ENCODE measurements at regions not wholly inside any gene's neighbourhood (a gene's known extent, or its start where the extent isn't known, plus 50 kb on each side); places are given as distances from the start of the nearest gene placed in this dataset.

DNA sequence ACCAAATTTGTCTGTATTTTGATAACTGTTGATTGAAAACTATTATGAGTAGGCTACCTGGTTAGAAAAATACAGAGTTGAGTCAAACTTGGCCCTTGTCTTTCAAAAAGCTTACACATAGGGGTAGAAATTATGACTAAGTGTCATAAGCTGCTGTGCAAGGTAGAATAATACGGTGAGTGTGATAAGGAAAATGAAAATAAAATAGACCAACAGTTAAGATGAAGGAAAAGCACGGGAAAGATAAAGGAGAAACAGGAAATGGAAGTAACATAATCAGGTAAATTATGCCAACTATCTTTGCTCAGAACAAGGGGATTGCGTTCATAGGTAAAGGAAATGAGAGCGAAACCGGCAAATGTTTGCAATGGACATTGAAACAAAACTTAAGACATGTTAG is 302.5 kb downstream of the PCDH7 start:
- H3K79me2 ChIP-seq (ENCODE audit: control insufficient read depth in 1 of 2, insufficient read depth in 2 of 2, low read length in 2 of 2), result no peaks in the 10 kb centered on the region
- H3K18ac ChIP-seq (ENCODE audit: extremely low read depth, low read length), result no peak overlapping the region
- CTCF ChIA-PET (ENCODE audit: partially characterized antibody), result no interaction called here

More for the DNA sequence above, 302.5 kb downstream of the PCDH7 start:
- TF ChIP-seq HDAC2 (IDR thresholded peaks at IDR 0.05; ENCODE audit: borderline replicate concordance in 1 of 2, low read depth in 2 of 2, low read length in 2 of 2) (no peak), NRF1 (IDR thresholded peaks at IDR 0.05; ENCODE audit: low read depth, low read length) (no peak)
- Histone ChIP-seq H4K5ac (ENCODE audit: insufficient read length, low read depth, low read length) (no peak overlapping the region), H3K9ac (replicated peaks in 1 of 4; ENCODE audit: extremely low read depth in 1 of 4, low read depth in 3 of 4, low read length in 3 of 4) (no peak overlapping the region), H3K79me1 (ENCODE audit: low read depth, low read length) (no peaks in the 10 kb centered on the region), H3K27me3 (replicated peaks in 1 of 4; ENCODE audit: control insufficient read depth in 3 of 4, extremely low read depth in 1 of 4, insufficient read depth in 3 of 4, low read length in 3 of 4) (no peaks in the 10 kb centered on the region), H3K56ac (replicated peaks; ENCODE audit: insufficient read length, low read depth, low read length) (no peak overlapping the region), H2BK12ac (ENCODE audit: low read depth, low read length) (no peak overlapping the region), H3K36me3 (ENCODE audit: control insufficient read depth in 2 of 4, insufficient read depth in 4 of 4, low read length in 3 of 4) (no peaks in the 10 kb centered on the region), H3K23ac (ENCODE audit: insufficient read length) (no peak overlapping the region), H3K4me2 (ENCODE audit: insufficient read depth in 1 of 2, low read depth in 2 of 2, low read length in 2 of 2) (no peak overlapping the region), H2BK15ac (ENCODE audit: low read length) (no peak overlapping the region), H3K9me3 (ENCODE audit: insufficient read depth in 2 of 2, low read depth in 1 of 2, low read length in 1 of 2) (no peaks in the 10 kb centered on the region), H3K23me2 (ENCODE audit: low read depth, low read length) (no peaks in the 10 kb centered on the region), H2AFZ (ENCODE audit: low read length) (no peak overlapping the region), H3K4ac (replicated peaks; ENCODE audit: insufficient read length, low read depth, low read length) (no peak overlapping the region), H2BK20ac (ENCODE audit: low read length) (no peak overlapping the region), H4K8ac (ENCODE audit: extremely low read depth, insufficient read depth, low read length) (no peak overlapping the region), H2AK5ac (ENCODE audit: low read depth, low read length) (no peak overlapping the region), H3K27ac (ENCODE audit: low read depth, low read length) (no peak overlapping the region), H4K20me1 (replicated peaks in 1 of 2; ENCODE audit: control insufficient read depth in 1 of 2, insufficient read depth in 2 of 2, low read length in 2 of 2) (no peaks in the 10 kb centered on the region), H4K91ac (replicated peaks; ENCODE audit: insufficient read length, low read length) (no peak overlapping the region), H3K4me1 (replicated peaks in 1 of 4; ENCODE audit: control insufficient read depth in 3 of 4, insufficient read depth in 4 of 4, low read length in 3 of 4) (no peaks in the 10 kb centered on the region), H3K14ac (ENCODE audit: insufficient read length) (no peak overlapping the region), H2BK120ac (replicated peaks; ENCODE audit: low read depth, low read length) (no peak overlapping the region), H2BK5ac (ENCODE audit: low read depth, low read length) (no peak overlapping the region), H3K4me3 (ENCODE audit: extremely low read depth in 1 of 4, insufficient read depth in 2 of 4, low read depth in 3 of 4, low read length in 4 of 4) (no peak overlapping the region)
- no peak for FAIRE-seq
- POLR2A ChIA-PET (ENCODE audit: partially characterized antibody), result no interaction called here
- DNase-seq (ENCODE audit: low read depth in 1 of 2, low spot score in 2 of 2), result no peak
- WGBS, 2 experiments (ENCODE audit: extremely low coverage in 1 of 2, insufficient coverage in 1 of 2, insufficient read length in 1 of 2, insufficient replicate concordance in 2 of 2, low coverage in 1 of 2, low lambda C conversion rate in 2 of 2, missing lambda C conversion rate in 1 of 2), result 90% methylated on average over 5 of the region's 5 CpGs; no CpG with 5 or more reads in 1 of the 2 experiments
